ENCODE measurements at regions not wholly inside any gene's neighbourhood (a gene's known extent, or its start where the extent isn't known, plus 50 kb on each side); places are given as distances from the start of the nearest gene placed in this dataset.
A peak's percentile ranks its signal among the peaks of the same experiment; 100 is the strongest.

DNA sequence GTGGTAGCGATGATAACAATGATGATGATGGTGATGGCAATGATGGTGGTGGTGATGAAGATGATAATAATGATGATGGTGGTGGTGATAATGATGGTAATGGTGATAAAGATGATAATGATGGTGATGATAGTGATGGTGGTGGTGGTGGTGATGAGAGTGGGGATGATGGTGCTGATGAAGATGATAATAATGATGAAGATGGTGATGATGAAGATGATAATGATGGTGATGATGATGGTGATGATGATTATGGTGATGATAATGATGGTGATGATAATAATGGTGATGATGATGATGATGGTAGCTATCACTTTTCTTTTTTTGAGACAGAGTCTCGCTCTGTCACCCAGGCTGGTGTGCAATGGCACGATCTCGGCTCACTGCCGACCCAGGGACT is 144.5 kb upstream of the PCBD1 start:
- no peaks in the 10 kb centered on the region for H3K9me3 ChIP-seq
- peaks cover 11% of the 10 kb centered on the region for H3K27me3 Mint-ChIP-seq (ENCODE audit: insufficient read depth, unreplicated experiment)
- DNase-seq: no peak
- no peaks in the 10 kb centered on the region for H3K36me3 ChIP-seq (ENCODE audit: control insufficient read depth, insufficient read depth, low read length)
- ChIA-PET POLR2A (no interaction called here), CTCF (no interaction called here)
- no peak overlapping the region for H3K27ac Mint-ChIP-seq (ENCODE audit: unreplicated experiment)
- BruUV-seq (replicated peaks): no TSS peak
- H3K4me3 Mint-ChIP-seq (ENCODE audit: unreplicated experiment): no peak overlapping the region
- no peaks in the 10 kb centered on the region for H3K4me1 ChIP-seq
- H3K9me3 Mint-ChIP-seq (ENCODE audit: unreplicated experiment): peaks cover 6% of the 10 kb centered on the region
- H3K4me3 ChIP-seq (ENCODE audit: low read depth, low read length): no peak overlapping the region
- TF ChIP-seq, protein P1, sequence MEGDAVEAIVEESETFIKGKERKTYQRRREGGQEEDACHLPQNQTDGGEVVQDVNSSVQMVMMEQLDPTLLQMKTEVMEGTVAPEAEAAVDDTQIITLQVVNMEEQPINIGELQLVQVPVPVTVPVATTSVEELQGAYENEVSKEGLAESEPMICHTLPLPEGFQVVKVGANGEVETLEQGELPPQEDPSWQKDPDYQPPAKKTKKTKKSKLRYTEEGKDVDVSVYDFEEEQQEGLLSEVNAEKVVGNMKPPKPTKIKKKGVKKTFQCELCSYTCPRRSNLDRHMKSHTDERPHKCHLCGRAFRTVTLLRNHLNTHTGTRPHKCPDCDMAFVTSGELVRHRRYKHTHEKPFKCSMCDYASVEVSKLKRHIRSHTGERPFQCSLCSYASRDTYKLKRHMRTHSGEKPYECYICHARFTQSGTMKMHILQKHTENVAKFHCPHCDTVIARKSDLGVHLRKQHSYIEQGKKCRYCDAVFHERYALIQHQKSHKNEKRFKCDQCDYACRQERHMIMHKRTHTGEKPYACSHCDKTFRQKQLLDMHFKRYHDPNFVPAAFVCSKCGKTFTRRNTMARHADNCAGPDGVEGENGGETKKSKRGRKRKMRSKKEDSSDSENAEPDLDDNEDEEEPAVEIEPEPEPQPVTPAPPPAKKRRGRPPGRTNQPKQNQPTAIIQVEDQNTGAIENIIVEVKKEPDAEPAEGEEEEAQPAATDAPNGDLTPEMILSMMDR (IDR thresholded peaks at IDR 0.05; ENCODE audit: insufficient read depth in 1 of 2, low read depth in 1 of 2, low read length in 1 of 2, severe bottlenecking in 1 of 2, unreplicated experiment in 1 of 2): no peak
- intact Hi-C loops (cut with micrococcal nuclease; ENCODE audit: unreplicated experiment): no loop called here
- H3K4me1 Mint-ChIP-seq (ENCODE audit: low read depth, unreplicated experiment): no peaks in the 10 kb centered on the region
- 0 out of 2 replicates have a peak, but pooled peaks cover 1% of the 10 kb centered on the region for H3K27me3 ChIP-seq (replicated peaks; ENCODE audit: control insufficient read depth, insufficient read depth, low read length)
- no peaks in the 10 kb centered on the region for H3K36me3 Mint-ChIP-seq (ENCODE audit: insufficient read depth, unreplicated experiment)

DNA sequence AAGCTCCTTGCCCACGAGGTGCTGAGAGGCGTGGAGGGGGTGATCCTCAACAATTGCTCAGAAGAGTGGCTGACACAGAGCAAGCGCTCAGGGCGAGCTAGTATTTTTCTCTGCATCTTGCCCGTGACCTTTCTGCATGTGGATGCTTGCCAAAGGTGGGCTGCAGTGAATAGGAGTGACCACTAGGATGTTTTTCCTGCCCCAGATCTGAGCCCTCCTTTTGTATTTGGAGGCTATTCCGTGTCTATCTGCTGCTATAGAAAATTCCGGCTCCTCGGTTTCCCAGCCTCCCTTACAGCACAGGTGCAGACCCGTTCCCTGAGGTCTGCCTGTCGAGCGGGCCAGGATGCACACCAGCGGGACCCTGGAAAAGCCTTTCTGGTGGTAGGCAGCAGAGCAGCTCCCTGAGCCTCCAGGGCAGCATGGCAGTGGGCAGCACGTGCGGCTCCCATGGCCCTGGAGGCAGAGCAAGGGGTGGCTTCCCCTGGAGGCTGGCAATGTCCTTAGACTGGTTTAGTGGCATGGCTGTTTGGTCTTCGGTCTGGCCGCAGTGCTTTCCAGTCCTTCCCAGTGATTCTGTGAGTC is 145.1 kb upstream of the PCBD1 start:
- no TSS peak for BruUV-seq (replicated peaks)
- Histone ChIP-seq H3K9me3 (no peaks in the 10 kb centered on the region), H3K4me1 (no peaks in the 10 kb centered on the region), H3K27me3 (replicated peaks; ENCODE audit: control insufficient read depth, insufficient read depth, low read length) (0 out of 2 replicates have a peak, but pooled peaks cover 1% of the 10 kb centered on the region), H3K36me3 (ENCODE audit: control insufficient read depth, insufficient read depth, low read length) (no peaks in the 10 kb centered on the region), H3K4me3 (ENCODE audit: low read depth, low read length) (no peak overlapping the region)
- Mint-ChIP-seq H3K9me3 (ENCODE audit: unreplicated experiment) (peaks cover 6% of the 10 kb centered on the region), H3K4me3 (ENCODE audit: unreplicated experiment) (no peak overlapping the region), H3K27me3 (ENCODE audit: insufficient read depth, unreplicated experiment) (peaks cover 11% of the 10 kb centered on the region), H3K36me3 (ENCODE audit: insufficient read depth, unreplicated experiment) (no peaks in the 10 kb centered on the region), H3K27ac (ENCODE audit: unreplicated experiment) (no peak overlapping the region), H3K4me1 (ENCODE audit: low read depth, unreplicated experiment) (no peaks in the 10 kb centered on the region)
- intact Hi-C loops (cut with micrococcal nuclease; ENCODE audit: unreplicated experiment): no loop called here
- peak in 1 of 2 experiments; percentile 33 for DNase-seq
- POLR2A ChIA-PET: no interaction called here
- CTCF ChIA-PET: no interaction called here
- TF ChIP-seq, protein P1 (IDR thresholded peaks at IDR 0.05; ENCODE audit: insufficient read depth in 1 of 2, low read depth in 1 of 2, low read length in 1 of 2, severe bottlenecking in 1 of 2, unreplicated experiment in 1 of 2): peak; percentile 19 to 31

DNA sequence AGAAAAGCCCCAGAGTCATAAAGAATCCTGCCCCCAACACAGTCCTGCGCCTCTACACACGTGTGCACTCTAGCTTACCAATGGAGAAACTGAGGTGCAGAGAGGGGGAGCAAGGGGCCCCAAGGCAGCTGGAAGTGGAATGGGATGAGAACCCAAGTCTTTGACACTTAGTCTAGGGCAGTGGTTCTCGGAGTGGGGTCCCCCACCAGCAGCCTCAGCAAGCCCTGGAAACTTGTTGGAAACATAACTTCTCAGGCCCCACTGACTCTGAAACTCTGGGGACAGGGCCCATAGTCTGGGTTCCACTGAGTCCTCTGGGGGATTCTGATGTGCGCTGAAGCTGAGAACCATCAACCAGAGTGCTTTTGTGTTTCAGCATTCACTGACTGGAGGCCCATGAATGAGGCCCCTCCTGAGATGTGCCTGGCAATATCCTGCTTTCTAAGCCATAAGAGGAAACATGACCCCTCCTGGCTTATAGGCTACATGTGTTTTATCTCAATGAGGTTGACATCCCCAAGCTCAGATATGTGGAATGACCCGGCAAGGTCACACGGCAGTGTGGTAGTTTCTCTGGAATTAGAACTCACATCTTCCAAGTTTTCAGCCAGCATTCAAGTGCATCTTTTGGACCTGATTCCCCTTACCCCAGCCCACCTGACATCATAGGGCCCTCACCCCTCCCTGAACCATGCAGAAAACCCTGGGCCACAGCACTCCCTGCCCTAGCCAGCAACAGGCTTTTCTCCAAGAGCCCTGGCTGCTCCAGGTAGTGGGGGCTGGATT is 147.3 kb upstream of the PCBD1 start:
- no TSS peak for BruUV-seq (replicated peaks)
- peaks cover 15% of the 10 kb centered on the region for H3K27me3 Mint-ChIP-seq (ENCODE audit: insufficient read depth, unreplicated experiment)
- intact Hi-C loops (cut with micrococcal nuclease; ENCODE audit: unreplicated experiment): no loop called here
- no peaks in the 10 kb centered on the region for H3K4me1 Mint-ChIP-seq (ENCODE audit: low read depth, unreplicated experiment)
- H3K4me3 Mint-ChIP-seq (ENCODE audit: unreplicated experiment): no peak overlapping the region
- Histone ChIP-seq H3K27me3 (replicated peaks; ENCODE audit: control insufficient read depth, insufficient read depth, low read length) (0 out of 2 replicates have a peak, but pooled peaks cover 1% of the 10 kb centered on the region), H3K36me3 (ENCODE audit: control insufficient read depth, insufficient read depth, low read length) (no peaks in the 10 kb centered on the region), H3K4me3 (ENCODE audit: low read depth, low read length) (no peak overlapping the region), H3K4me1 (no peaks in the 10 kb centered on the region), H3K9me3 (no peaks in the 10 kb centered on the region)
- DNase-seq: peak in 1 of 2 experiments; percentile 25
- CTCF ChIA-PET: no interaction called here
- no peak overlapping the region for H3K27ac Mint-ChIP-seq (ENCODE audit: unreplicated experiment)
- peaks cover 6% of the 10 kb centered on the region for H3K9me3 Mint-ChIP-seq (ENCODE audit: unreplicated experiment)
- H3K36me3 Mint-ChIP-seq (ENCODE audit: insufficient read depth, unreplicated experiment): no peaks in the 10 kb centered on the region
- POLR2A ChIA-PET: no interaction called here
- TF ChIP-seq, protein P1 (IDR thresholded peaks at IDR 0.05; ENCODE audit: insufficient read depth in 1 of 2, low read depth in 1 of 2, low read length in 1 of 2, severe bottlenecking in 1 of 2, unreplicated experiment in 1 of 2): no peak

Data from Caco-2 (cell line).